Activated CD8-positive, alpha-beta memory T cell treated with anti-CD3 and anti-CD28 coated beads for 36 hours (primary cell): ENCODE measurements at regions not wholly inside any gene's neighbourhood (a gene's known extent, or its start where the extent isn't known, plus 50 kb on each side); places are given as distances from the start of the nearest gene placed in this dataset.
"Not testable (repeated sequence)": the region's sequence is repeated elsewhere in the genome, so short reads cannot be mapped to it uniquely, and the experiment has no call there.

ENCODE experiments used
- CTCF ChIA-PET: fragments of 350-600 bp; sonication (Branson Sonifier 250); formaldehyde crosslinking; loops from one replicate; lab custom pipeline; 2021; ENCODE audit warnings: antibody characterized with exemption; lab: Charles Lee
- POLR2A ChIA-PET: fragments of 350-600 bp; sonication (Branson Sonifier 250); formaldehyde crosslinking; loops from one replicate; lab custom pipeline; 2021; ENCODE audit warnings: antibody characterized with exemption; lab: Charles Lee

DNA sequence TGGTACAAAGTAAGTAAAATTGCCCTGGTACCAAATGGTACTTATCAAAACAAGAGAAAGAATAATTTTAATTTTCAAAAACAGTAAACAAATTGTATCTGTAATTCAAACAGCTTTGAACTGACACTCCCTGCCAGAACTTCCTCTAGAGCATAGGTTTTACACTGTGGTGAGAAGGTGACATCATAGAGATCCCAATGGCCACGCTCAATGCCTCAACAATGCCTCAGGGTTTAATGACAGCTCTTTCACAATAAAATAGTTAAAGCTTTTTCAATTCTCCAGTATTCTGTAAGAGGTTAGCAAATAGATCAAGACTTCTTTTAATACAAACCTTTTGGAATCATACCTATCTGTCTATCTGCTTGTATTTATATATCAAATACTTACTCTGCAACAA, 437.1 kb downstream of the PRR16 start:
- POLR2A ChIA-PET, result no interaction called here

DNA sequence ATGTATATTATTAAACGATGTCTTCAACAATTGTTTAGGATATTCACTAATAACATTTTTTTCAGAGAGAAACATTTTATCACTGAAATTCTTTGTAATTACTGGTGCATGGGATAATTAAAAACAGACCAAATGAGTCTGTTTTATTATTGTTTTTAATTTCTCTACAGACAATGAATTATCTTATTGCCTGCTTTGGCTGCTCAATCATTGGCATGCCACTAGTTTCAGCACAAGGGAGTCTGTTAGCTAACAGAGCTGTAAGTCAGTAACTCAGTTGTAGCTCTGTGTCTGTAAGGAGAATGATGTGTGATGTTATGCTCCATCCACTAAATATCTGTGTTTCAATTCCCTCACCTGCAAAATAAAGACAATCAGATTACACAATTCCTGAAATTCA, 443.9 kb downstream of the PRR16 start:
- CTCF ChIA-PET, result no interaction called here
- POLR2A ChIA-PET, result no interaction called here

More for the DNA sequence above, 437.1 kb downstream of the PRR16 start:
- CTCF ChIA-PET, result no interaction called here

DNA sequence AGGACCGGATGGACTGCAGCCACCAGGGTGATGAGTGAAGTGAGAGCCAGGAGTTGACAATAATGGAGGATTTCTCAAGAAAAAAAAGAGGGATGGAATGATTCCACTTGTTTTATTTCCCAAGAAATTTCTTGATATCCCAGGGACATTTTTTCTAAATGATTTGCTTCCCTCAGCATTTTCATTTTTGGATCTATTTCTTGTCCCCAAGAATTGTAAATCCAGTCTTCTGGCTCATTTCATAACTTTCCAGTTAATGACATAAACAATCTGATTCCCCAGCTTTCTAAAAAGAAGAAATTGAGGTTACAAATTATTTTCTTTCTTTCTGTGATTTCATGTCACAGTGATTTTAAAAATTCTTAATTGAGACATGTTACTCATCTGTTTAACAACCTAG, 446.5 kb downstream of the PRR16 start:
- POLR2A ChIA-PET, result no interaction called here
- CTCF ChIA-PET, result no interaction called here

DNA sequence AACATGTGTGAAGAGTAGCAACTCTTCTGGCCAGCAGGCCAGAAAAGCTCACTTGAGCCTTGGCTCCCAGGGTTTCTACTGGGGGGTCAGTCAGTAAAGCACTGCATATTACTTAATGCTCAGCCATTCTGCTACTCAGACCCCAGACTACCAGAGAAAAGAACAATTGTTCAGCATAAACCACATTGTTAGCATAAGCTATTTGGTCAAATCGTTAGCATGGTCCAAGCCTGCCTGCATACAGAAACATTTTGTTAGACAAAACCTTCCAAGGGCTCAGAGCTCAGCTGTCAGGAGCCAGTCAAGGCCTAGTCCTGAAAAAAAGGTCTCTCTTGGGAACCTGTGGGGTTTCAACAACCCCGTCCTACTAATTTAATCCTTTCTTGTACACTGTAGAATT, 449.3 kb downstream of the PRR16 start:
- CTCF ChIA-PET, result no interaction called here
- POLR2A ChIA-PET, result no interaction called here

DNA sequence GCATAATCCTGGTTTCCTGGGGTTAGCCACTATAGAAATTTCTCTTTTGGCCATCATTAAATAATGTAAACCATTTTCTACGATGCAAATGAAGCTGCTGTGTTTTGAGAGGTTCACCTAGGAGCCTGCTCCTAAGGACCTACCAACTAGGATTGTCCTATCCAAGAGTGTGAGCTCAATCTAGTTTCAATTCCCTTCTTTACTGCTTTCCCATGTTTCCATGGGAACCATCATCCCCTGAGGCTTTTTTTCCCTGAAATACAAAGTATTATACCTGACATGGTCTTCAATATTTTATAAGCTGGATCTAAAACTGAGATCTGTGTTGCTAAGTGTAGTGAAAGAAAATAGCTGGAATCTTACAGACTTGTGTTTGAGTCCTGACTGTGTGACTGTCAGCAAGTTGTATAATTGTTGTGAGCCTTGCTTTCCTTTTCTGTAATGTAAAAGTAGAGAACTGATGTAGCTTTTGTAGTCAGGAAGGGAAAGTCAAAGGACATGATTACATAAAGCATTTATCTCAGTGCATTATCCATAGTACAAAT, 453.2 kb downstream of the PRR16 start:
- ChIA-PET POLR2A (no interaction called here), CTCF (no interaction called here)

DNA sequence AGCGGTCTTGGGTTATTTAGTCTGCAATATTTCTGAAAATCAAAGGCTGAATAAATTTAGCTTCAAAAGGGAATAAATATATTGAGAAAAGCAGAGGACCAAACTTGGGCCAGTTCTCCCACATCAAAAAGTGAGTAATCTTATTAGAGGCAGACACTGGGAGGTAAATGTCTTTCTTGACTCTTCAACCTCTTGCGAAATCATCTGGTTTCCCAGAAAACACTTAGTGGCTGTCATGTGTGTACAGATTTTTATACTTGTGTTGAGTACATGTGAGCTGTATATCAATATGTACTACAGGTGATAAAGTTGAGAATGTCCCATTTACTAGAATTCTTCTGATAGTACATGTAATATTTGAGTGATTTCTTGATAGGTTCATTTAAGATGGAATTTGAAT, 454.9 kb downstream of the PRR16 start:
- ChIA-PET CTCF (no interaction called here), POLR2A (no interaction called here)

DNA sequence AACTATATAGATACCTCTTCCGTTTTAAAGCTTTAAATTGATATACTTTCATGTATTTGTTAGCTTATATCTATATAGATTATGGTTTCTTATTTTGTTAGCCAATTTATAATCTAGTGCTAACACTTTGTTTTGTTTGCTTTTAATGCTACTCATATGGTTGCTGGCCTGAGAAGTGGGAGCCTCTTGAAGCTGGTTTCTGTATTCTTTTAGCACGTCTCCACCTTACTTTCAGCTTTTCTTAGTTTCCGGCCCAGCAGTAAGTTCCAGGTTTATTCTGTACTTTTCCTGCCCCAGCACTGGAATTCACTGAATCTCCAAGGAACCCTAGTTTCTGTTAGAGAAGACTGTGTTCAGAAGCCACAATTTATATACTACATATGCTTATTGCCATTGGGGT, 458.9 kb downstream of the PRR16 start:
- ChIA-PET POLR2A (no interaction called here), CTCF (no interaction called here)

DNA sequence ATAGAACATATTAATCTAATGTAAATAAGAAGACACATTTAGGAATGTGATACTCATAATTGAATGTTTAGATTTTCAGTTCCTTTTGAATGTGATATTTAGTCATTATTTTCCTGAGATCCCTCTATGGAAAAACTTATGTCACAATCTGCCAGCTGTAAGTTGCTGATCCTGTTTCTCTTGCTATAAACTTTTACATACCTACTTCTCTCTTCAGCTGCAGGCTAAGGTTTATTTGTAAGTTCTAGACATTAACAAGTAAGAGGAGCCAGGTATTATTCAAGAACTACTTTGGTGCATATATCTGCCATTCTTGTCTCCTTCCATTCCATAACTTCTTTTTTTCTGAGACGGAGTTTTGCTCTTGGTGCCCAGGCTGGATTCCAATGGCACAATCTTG, 462.4 kb downstream of the PRR16 start:
- ChIA-PET POLR2A (no interaction called here), CTCF (no interaction called here)

DNA sequence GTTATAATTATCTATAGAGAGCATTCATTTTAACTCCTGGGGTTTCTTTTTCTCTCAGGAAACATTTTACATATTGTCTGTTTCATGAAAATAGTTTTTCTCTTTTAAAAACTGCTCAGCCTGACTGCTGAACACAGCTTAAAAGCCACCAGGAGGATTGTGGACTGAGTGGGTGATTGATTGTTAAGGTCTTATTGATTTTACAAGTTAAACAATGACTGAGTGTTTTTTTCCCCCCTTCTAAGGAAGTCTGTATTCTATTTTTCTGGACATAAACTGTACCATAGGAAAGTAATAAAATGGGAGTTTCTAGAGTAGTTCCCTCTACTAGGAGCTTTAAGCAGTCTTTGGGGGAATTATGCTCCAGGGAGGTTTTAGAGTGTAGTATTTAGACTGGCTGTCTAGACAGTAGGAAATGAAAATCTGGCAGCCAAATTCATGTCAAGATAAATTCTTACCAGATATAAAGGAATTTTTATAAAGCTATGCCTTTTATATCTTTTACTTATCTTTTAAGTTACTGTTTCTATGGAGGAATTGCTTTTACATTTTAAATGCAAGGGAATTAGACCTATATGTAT, 463.9 kb downstream of the PRR16 start:
- CTCF ChIA-PET, result no interaction called here
- POLR2A ChIA-PET, result no interaction called here

DNA sequence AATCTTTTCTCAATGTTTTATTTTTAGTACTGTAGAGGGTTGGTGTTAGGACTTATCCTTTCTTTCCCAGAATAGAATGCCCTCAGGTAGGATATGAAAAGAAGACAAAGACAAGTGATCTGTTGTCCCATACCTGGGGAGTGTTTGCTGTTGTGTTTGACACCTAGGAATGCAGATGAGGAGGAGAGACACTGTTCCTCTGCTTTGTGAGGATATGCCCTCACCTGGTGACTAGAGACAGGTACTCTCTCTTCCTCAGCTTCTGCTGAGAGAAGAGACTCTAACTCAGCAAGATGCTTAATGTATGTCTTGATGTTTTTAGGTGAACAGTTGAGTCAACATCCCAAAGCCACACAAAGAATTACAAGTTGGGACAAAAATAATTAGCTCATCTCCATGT, 468.4 kb downstream of the PRR16 start:
- POLR2A ChIA-PET, result no interaction called here

DNA sequence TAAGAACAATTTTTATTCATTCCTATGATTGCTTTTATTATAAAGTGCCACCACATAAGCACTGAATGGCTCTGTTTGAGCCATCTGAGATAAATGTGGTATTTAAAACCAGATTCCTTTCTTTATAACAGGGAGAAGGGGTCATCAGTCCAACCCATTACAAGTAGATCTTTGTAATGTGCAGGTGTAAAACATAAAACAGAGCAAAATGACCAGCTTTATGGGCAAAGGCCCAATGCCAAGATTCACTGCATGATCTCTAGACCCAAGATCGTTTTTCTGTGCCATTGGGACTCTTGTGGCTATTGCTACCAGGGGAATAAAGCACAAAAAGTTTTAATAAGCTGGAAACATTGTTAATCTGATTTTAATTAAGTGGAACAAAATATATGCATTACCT, 469.9 kb downstream of the PRR16 start:
- ChIA-PET POLR2A (no interaction called here), CTCF (no interaction called here)

More for the DNA sequence above, 468.4 kb downstream of the PRR16 start:
- CTCF ChIA-PET, result no interaction called here

DNA sequence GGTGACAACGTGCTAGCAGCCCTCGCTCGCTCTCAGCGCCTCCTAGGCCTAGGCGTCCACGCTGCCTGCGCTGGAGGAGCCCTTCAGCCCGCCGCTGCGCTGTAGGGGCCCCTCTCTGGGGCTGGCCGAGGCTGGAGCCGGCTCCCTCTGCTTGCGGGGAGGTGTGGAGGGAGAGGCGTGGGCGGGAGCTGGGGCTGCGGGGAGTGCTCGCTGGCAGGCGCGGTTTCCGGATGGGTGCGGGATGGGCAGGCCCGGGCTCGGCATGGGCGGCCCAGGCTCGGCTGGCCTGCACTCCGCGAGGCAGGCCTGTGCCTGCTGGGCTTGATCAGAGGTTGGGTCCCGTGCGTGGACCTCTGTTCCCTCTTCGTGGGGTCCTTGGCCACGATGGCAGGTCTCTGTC, 472.6 kb downstream of the PRR16 start:
- CTCF ChIA-PET, result no interaction called here
- POLR2A ChIA-PET, result no interaction called here

DNA sequence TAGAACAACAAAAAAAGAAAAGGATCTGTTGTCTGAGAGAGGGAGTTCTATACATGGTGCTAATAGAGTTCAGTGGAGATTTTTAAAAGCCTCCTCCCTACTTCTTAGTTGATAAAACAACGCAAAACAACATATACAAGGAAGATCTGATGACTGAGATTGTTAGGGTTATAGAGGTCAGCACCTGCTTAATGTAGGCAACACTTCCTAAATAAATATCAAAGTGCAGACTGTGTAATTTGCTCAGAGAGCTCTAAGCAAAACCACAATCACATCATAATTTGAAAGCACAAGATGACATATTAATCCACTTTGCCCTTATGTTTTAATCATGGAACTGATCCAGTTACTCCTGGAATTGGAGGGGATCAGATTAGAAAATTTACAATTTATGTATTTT, 474.5 kb downstream of the PRR16 start:
- ChIA-PET POLR2A (no interaction called here), CTCF (no interaction called here)

DNA sequence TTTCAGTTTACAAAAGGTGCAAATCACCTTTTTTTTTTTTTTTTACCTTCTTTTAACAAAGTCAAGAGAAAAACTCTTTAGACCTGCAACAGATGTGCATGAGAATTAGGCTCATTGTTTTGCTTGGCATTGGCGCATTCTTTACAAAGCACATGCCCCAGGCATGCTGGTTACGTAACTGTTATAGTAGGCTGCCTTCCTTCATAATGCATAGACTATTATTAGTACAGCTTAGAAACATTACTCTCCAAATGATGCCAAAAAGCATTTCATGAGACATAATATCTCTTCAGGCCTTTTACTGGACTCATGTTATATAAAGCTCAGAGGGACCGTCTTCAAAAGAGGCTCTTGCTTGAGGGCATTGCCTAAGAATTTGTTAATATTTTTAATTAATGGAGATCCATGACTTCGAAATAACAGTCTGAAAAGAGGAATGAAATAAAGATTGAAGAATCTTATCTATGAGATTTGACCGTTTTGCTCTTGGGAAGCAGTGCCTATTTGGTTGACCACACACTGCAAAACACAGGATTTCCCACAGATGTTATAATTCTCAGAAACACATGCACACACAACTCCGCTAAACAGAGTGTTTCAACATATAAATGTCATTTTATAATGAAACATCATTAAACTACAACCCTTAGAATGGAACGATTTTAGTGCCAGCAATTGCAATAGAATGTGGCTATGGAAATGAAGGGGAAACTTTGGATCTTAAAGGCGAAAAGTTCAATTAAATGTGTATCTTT, 478.7 kb downstream of the PRR16 start:
- ChIA-PET CTCF (no interaction called here), POLR2A (no interaction called here)

DNA sequence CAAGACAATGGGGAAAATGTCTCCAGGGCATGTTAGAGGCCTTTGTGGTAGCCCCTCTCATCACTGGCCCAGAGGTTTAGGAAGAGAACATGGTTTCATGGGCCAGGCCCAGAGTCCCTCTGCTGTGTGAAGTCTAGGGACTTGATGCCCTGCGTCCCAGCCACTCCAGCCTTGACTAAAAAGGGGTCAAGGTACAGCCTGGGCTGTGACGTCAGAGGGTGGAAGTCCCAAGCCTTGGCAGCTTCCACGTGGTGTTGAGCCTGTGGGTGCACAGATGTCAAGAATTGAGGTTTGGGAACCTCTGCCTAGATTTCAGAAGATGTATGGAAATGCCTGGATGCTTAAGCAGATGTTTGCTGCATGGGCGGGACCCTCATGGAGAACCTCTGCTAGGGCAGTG, 485.5 kb downstream of the PRR16 start:
- CTCF ChIA-PET, result not testable (repeated sequence)

DNA sequence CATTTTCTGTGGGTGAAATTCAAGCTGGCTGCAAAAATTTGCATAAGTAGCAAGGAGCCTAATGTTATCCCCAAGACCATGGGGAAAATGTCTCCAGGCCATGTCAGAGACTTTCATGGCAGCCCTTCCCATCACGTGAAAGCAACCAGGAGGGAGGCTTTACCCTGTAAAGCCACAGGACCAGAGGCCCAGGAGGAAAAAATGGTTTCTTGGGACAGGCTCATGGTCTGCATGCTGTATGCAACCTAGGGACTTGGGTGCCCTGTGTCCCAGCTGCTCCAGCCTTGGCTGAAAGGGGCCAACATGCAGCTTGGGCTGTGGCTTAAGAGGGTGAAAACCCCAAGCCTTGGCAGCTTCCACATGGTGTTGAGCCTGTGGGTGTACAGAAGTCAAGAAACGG, 489.3 kb downstream of the PRR16 start:
- POLR2A ChIA-PET, CTCF ChIA-PET: not testable (repeated sequence)

More for the DNA sequence above, 485.5 kb downstream of the PRR16 start:
- POLR2A ChIA-PET, result not testable (repeated sequence)

DNA sequence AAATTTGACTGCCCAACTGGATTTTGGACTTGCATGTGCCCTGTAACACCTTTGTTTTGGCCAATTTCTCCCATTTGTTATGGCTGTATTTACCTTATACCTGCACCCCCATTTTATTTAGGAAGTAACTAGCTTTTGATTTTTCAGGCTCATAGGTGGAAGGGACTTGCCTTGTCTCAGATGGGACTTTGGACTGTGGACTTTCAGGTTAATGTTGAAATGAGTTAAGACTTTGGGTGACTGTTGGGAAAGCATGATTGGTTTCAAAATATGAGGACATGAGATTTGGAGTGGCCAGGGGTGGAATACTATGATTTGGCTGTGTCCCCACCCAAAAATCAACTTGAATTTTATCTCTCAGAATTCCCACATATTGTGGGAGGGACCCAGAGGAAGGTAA, 490.2 kb downstream of the PRR16 start:
- POLR2A ChIA-PET, result no interaction called here
- CTCF ChIA-PET, result no interaction called here

DNA sequence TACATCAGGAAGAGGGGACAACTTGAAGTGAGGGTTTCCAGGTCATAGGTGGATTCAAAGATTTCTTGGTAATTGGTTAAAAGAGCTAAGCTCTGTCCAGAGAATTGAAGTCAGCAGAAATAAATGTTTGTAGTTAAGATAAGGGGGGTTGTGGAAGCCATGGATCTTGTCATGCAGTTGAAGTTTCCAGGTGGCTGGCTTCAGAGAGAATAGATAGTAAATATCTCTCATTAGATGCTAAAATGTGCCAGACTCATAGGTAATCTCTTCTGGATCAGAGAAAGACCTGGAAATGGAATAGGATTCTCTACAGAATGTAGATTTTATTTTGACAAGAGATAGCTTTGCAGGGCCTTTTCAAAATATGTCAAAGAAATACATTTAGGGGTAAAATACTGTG, 491.7 kb downstream of the PRR16 start:
- POLR2A ChIA-PET, result no interaction called here
- CTCF ChIA-PET, result no interaction called here

DNA sequence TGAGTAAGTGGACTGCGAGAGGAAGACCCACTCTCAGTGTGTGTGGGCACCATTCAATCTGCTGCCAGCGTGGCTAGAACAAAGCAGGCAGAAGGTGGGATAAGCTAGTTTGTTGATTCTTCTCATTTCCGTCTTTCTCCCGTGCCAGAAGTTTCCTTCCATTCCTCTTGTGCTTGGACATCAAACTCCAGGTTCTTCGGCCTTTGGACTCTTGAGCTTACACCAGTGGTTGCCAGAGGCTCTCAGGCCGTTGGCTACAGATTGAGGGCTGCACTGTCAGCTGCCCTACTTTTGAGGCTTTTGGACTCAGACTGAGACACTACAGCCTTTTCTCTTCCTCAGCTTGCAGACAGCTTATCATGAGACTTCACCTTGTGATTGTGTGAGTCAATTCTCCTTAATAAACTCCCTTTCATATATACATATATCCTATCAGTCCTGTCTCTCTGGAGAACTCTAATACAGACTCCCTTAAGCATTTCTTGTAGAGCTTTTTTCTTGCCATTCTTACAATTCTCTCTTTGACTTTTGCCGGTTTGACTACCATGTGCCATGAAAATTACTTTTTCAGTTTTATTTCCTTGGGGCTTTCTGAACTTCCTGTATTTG, 494.9 kb downstream of the PRR16 start:
- ChIA-PET CTCF (no interaction called here), POLR2A (no interaction called here)

DNA sequence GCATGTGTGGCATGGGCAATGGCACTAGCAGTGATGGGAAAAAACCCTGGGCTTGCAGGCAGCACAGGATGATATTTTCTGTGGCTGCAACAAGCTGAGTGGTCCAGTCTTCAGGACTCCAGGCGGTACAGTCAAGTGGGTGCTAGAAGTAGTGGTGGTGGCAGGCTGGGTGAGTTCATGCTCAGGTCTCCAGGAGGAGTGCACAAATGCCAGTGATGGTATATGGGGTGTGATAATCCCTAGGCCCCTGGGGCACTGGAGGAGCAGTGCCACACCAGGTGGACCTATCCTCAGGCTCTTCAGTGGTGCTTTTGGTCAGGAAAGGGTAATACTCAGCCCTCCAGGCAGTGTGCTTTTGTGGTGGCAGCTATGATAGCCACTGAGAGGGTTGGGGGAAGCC, 496.4 kb downstream of the PRR16 start:
- ChIA-PET CTCF (no interaction called here), POLR2A (no interaction called here)

DNA sequence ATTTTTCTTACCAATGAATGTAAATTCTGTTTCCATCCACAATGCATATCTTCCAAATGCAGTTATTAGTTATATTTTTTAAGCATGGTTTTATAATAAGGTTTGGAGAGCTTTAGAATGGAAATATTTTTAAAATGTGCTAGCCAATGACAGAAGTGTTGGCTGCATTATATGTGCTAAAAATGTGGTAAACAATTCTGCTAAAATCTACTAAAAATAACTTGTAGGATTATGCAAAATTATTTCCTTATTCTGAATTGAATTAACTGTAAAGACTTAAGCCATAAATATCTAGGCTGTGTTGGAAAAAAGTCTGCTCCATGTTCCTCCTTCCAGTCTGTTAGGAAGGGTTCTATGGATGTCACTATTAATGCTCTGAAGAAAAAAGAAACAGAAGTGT, 503.3 kb downstream of the PRR16 start:
- POLR2A ChIA-PET, result no interaction called here
- CTCF ChIA-PET, result no interaction called here
